Spleen (tissue), 11 donors: ENCODE measurements at regions not wholly inside any gene's neighbourhood (a gene's known extent, or its start where the extent isn't known, plus 50 kb on each side); places are given as distances from the start of the nearest gene placed in this dataset.

Source experiments
- DNase-seq: peaks from one replicate; pipeline ENCODE4 v3.0.0-alpha.2; 2020
- H3K27ac ChIP-seq, 8 donors: fragments of 200-600 bp; sonication (generic) in 7 of 8; 1 replicate in 4 of 8; 2 replicates in 4 of 8; pipeline versions ENCODE4 v1.5.0 to v1.8.0; 2016 to 2021; ENCODE audit warnings: inconsistent platforms in 4 of 8, mild to moderate bottlenecking in 4 of 8, moderate library complexity in 1 of 8
- H3K27me3 ChIP-seq, 7 donors: fragments of 200-600 bp; sonication (generic) in 6 of 7; replicated peaks in 1 of 7; 1 replicate in 4 of 7; 2 replicates in 3 of 7; pipeline versions ENCODE4 v1.5.0 to v1.8.0; 2016 to 2021; ENCODE audit warnings: inconsistent platforms in 3 of 7, mild to moderate bottlenecking in 1 of 7
- H3K36me3 ChIP-seq, 6 donors: fragments of 200-600 bp; sonication (generic) in 5 of 6; 1 replicate in 4 of 6; 2 replicates in 2 of 6; pipeline versions ENCODE4 v1.5.0 to v1.8.0; 2016 to 2021; ENCODE audit warnings: inconsistent platforms in 2 of 6
- H3K4me1 ChIP-seq, 6 donors: fragments of 200-600 bp; sonication (generic) in 5 of 6; 1 replicate in 3 of 6; 2 replicates in 3 of 6; pipeline versions ENCODE4 v1.5.0 to v1.8.0; 2016 to 2021; ENCODE audit warnings: inconsistent platforms in 3 of 6
- H3K4me3 ChIP-seq, 8 donors: fragments of 200-600 bp; sonication (generic) in 7 of 8; 1 replicate in 4 of 8; 2 replicates in 4 of 8; pipeline versions ENCODE4 v1.5.0 to v1.8.0; 2016 to 2021; ENCODE audit warnings: inconsistent platforms in 4 of 8, mild to moderate bottlenecking in 4 of 8, moderate library complexity in 2 of 8
- H3K9me3 ChIP-seq, 8 donors: fragments of 200-600 bp; sonication (generic) in 7 of 8; 1 replicate in 4 of 8; 2 replicates in 4 of 8; pipeline versions ENCODE4 v1.5.0 to v1.8.0; 2016 to 2021; ENCODE audit warnings: inconsistent platforms in 4 of 8
- CTCF ChIP-seq, 11 experiments: fragments of 200-600 bp in 7 of 11; fragments of 450-650 bp in 4 of 11; sonication (generic) in 4 of 11; IDR thresholded peaks in 8 of 11; conservative IDR thresholded peaks in 3 of 11; 1 replicate in 7 of 11; 2 replicates in 4 of 11; pipeline versions ENCODE4 v1.4.0 to v1.8.0; 2016 to 2021; ENCODE audit warnings: antibody characterized with exemption in 11 of 11, inconsistent platforms in 4 of 11, mild to moderate bottlenecking in 1 of 11
- POLR2A ChIP-seq, 3 donors: fragments of 450-650 bp; IDR thresholded peaks; one replicate each; pipeline ENCODE4 v1.5.1; 2017; ENCODE audit warnings: antibody characterized with exemption in 3 of 3, mild to moderate bottlenecking in 1 of 3
- POLR2AphosphoS5 ChIP-seq, 3 donors: sonication (generic); formaldehyde crosslinking; IDR thresholded peaks; one replicate each; pipeline ENCODE4 v1.5.1; 2017; ENCODE audit warnings: antibody characterized with exemption in 3 of 3
- WGBS, 5 donors: extraction: QIAGEN DNeasy Blood & Tissue Kit in 3 of 5; methylation state at CpG; one replicate each; pipeline versions ENCODE4 v1.1.5 to v1.1.7; 2013 to 2018; 5-methylcytosine and 5-hydroxymethylcytosine counted together
- intact Hi-C: fragments of 100-400 bp; cut with DNase I; formaldehyde crosslinking; loops from one replicate; pipeline ENCODE4 v1.15.0; 2023; ENCODE audit warnings: low total_unique reads
- donor health status: healthy with polysubstance abuse.
- donor health status: DM: no; HTN: no; CAD: no; lungs with moderate emphysema.
- donor health status: DM: no; HTN: no; CAD: no.
- donor health status: Bipolar disorder and iron deficiency.
- donor health status: healthy.
- donor health status: DM: no; HTN: no; CAD: no.
- donor health status: DM: yes; HTN: yes; CAD: no.

GRCh38 chr4:65195666-65196065 is 474.6 kb downstream of the EPHA5 start:
- H3K36me3 ChIP-seq, result no peaks in the 10 kb centered on the region
- TF ChIP-seq POLR2AphosphoS5 (IDR thresholded peaks at IDR 0.05) (no peak), CTCF (IDR thresholded peaks at IDR 0.05 in 8 of 11, conservative IDR thresholded peaks at IDR 0.05 in 3 of 11) (no peak), POLR2A (IDR thresholded peaks at IDR 0.05) (no peak)
- no peak overlapping the region for H3K4me3 ChIP-seq
- H3K27me3 ChIP-seq, result no peaks in the 10 kb centered on the region
- WGBS, 5 donors, result 80 to 97% (median 94%) methylated on average over 3 to 5 of the region's 5 CpGs
- DNase-seq, result no peak
- intact Hi-C loops, result no loop called here
- H3K4me1 ChIP-seq, result no peaks in the 10 kb centered on the region
- no peak overlapping the region for H3K27ac ChIP-seq
- H3K9me3 ChIP-seq, result peaks cover 0 to 9% (median 0%) of the 10 kb centered on the region in 8 donors

GRCh38 chr4:65195002-65195401 is 475.3 kb downstream of the EPHA5 start:
- H3K36me3 ChIP-seq, result no peaks in the 10 kb centered on the region
- H3K27ac ChIP-seq, result no peak overlapping the region
- H3K27me3 ChIP-seq, result no peaks in the 10 kb centered on the region
- intact Hi-C loops, result no loop called here
- peaks cover 0 to 9% (median 0%) of the 10 kb centered on the region in 8 donors for H3K9me3 ChIP-seq
- H3K4me3 ChIP-seq, result no peak overlapping the region
- DNase-seq, result no peak
- H3K4me1 ChIP-seq, result no peaks in the 10 kb centered on the region
- TF ChIP-seq POLR2A (IDR thresholded peaks at IDR 0.05) (no peak), CTCF (IDR thresholded peaks at IDR 0.05 in 8 of 11, conservative IDR thresholded peaks at IDR 0.05 in 3 of 11) (no peak), POLR2AphosphoS5 (IDR thresholded peaks at IDR 0.05) (no peak)
- WGBS, 5 donors, result 52 to 78% (median 70%) methylated on average over 2 of the region's 2 CpGs

- Histone ChIP-seq H3K4me1 (no peaks in the 10 kb centered on the region), H3K27ac (no peak overlapping the region), H3K36me3 (no peaks in the 10 kb centered on the region), H3K9me3 (peaks cover 0 to 12% (median 0%) of the 10 kb centered on the region in 8 donors), H3K4me3 (no peak overlapping the region), H3K27me3 (no peaks in the 10 kb centered on the region)
- intact Hi-C loops, result no loop called here
- DNase-seq, result no peak
- WGBS, 5 donors, result 44 to 85% (median 78%) methylated on average over 3 to 7 of the region's 7 CpGs
- no peak for TF ChIP-seq POLR2AphosphoS5 (IDR thresholded peaks at IDR 0.05)
- no peak for TF ChIP-seq CTCF (IDR thresholded peaks at IDR 0.05 in 8 of 11, conservative IDR thresholded peaks at IDR 0.05 in 3 of 11)
- no peak for TF ChIP-seq POLR2A (IDR thresholded peaks at IDR 0.05)
Measured at GRCh38 chr4:65193985-65194384, 476.3 kb downstream of the EPHA5 start.

- Histone ChIP-seq H3K9me3 (peaks cover 0 to 12% (median 2%) of the 10 kb centered on the region in 8 donors), H3K4me1 (no peaks in the 10 kb centered on the region), H3K27me3 (no peaks in the 10 kb centered on the region), H3K4me3 (no peak overlapping the region), H3K36me3 (no peaks in the 10 kb centered on the region), H3K27ac (no peak overlapping the region)
- TF ChIP-seq CTCF (IDR thresholded peaks at IDR 0.05 in 8 of 11, conservative IDR thresholded peaks at IDR 0.05 in 3 of 11), result no peak
- DNase-seq, result no peak
- WGBS, 5 donors, result 84 to 96% (median 88%) methylated on average over 2 of the region's 2 CpGs
- intact Hi-C loops, result no loop called here
Measured at GRCh38 chr4:65190780-65191179, 479.5 kb downstream of the EPHA5 start.
